ENCODE measurements at regions not wholly inside any gene's neighbourhood (a gene's known extent, or its start where the extent isn't known, plus 50 kb on each side); places are given as distances from the start of the nearest gene placed in this dataset.

- TF ChIP-seq ZBTB20 (tag by site-specific recombination; IDR thresholded peaks at IDR 0.05) (no peak), KLF1 (tag by site-specific recombination; IDR thresholded peaks at IDR 0.05) (no peak), ZNF221 (tag by site-specific recombination; IDR thresholded peaks at IDR 0.05; ENCODE audit: borderline replicate concordance) (no peak), ZBTB21 (tag by site-specific recombination; IDR thresholded peaks at IDR 0.05) (no peak), ZSCAN16 (tag by site-specific recombination; IDR thresholded peaks at IDR 0.05) (no peak)
- TF ChIP-seq, protein P1, sequence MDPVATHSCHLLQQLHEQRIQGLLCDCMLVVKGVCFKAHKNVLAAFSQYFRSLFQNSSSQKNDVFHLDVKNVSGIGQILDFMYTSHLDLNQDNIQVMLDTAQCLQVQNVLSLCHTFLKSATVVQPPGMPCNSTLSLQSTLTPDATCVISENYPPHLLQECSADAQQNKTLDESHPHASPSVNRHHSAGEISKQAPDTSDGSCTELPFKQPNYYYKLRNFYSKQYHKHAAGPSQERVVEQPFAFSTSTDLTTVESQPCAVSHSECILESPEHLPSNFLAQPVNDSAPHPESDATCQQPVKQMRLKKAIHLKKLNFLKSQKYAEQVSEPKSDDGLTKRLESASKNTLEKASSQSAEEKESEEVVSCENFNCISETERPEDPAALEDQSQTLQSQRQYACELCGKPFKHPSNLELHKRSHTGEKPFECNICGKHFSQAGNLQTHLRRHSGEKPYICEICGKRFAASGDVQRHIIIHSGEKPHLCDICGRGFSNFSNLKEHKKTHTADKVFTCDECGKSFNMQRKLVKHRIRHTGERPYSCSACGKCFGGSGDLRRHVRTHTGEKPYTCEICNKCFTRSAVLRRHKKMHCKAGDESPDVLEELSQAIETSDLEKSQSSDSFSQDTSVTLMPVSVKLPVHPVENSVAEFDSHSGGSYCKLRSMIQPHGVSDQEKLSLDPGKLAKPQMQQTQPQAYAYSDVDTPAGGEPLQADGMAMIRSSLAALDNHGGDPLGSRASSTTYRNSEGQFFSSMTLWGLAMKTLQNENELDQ (tag by site-specific recombination; IDR thresholded peaks at IDR 0.05; ENCODE audit: low read depth) = no peak
These were observed 150.6 kb downstream of the MAF start for GRCh38 chr16:79449900-79450299.

Measured in HEK293 (cell line).